ENCODE measurements at regions not wholly inside any gene's neighbourhood (a gene's known extent, or its start where the extent isn't known, plus 50 kb on each side); places are given as distances from the start of the nearest gene placed in this dataset.

DNA sequence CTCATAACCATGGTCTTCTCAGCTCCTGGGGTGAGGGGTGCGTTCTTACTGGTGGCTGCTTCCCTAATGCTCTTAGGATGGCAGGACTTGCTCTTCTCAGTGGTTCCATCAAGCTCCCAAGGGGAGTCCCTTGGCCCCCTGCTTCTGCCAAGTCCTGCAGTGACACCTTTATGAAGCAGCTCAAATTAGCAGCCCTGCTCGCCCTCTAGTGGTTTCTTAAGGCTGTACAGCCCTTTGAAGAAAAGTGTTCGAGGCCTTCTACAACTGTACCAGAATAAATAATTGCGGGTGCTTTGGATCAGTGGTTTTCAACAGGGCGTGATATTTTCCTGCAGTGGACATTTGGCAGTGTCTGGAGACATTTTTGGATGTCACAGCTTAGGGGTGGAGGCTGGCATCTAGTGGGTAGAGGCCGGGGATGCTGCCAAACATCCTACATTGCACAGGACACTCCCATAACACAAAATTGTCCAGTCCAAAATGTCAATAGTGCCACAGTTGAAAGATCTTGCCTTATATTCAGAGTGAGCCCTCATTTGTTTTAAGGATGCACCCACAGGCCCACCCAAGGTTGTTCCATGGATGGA is 204.7 kb upstream of the S100G start:
- DNase-seq (ENCODE audit: low read depth): peak; percentile 20

GRCh38 chrX:16451334-16451733 is 198.6 kb upstream of the S100G start:
- no peak for DNase-seq (ENCODE audit: low read depth)

DNA sequence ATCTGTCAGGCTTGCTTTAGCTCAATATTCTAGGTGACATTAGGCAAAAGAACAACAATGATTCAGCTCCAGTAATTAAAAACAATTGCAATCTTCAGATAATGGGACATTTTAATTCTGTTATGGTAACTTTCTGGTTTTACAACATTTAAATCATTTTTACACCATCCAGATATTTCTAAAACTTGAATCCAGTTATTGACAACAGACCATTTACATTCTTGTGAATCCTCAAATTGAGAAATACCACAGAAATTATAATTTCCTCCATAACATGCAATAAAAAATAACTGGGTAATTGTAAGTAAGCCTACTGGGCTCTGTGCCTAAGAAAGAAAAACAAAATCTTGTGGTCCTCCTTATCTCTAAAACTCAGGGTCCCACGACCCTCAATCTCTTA is 195.0 kb upstream of the S100G start:
- DNase-seq (ENCODE audit: low read depth): no peak

GRCh38 chrX:16457239-16457638 is 192.7 kb upstream of the S100G start:
- no peak for DNase-seq (ENCODE audit: low read depth)

- no peak for DNase-seq (ENCODE audit: low read depth)
Observed at GRCh38 chrX:16458208-16458607, 191.8 kb upstream of the S100G start.

GRCh38 chrX:16459008-16459407 is 190.9 kb upstream of the S100G start:
- no peak for DNase-seq (ENCODE audit: low read depth)

DNA sequence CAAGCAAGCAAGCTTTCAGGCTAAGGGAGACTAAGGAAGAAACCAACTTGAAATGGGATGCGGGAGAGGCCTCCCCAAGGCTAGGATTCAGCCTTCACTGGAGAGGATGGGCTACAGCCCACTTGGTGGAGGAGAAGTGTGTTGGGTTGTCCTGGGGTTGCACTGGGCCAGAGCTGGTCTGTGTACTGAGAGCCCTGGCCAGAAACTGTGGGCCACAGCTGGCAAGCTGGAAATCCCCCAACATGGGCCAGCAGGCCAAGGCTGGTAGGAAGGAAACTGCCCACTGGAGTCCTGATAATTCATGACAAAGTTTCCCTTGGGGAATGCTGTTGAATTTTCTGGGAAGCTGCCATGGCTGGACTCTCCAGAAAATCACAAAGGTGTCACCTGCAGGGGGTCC is 188.0 kb upstream of the S100G start:
- DNase-seq (ENCODE audit: low read depth): no peak

- DNase-seq (ENCODE audit: low read depth): no peak
Observed at GRCh38 chrX:16462912-16463311, 187.0 kb upstream of the S100G start.

DNA sequence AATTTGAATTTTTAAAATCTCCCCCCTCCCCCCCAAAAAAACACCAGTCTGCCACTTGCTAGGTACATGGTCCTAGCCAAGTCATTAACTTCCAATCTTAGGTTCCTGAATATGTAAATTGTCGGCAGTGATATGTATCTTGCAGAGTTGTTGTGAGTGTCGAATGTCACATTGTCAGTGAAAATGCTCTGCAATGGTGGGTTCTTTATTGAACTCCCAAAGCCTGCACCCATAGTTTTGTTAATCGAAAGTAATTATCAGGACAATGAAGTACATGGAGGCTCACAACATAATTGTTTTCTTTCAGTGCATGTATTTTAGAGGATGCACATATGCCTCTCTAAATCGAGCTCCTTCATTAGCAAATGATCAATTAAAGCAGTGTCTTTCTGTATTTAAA is 185.6 kb upstream of the S100G start:
- DNase-seq (ENCODE audit: low read depth): no peak

GRCh38 chrX:16465081-16465876 is 184.7 kb upstream of the S100G start:
- DNase-seq (ENCODE audit: low read depth): peak; percentile 14

GRCh38 chrX:16466640-16467432 is 183.1 kb upstream of the S100G start:
- peak; percentile 56 for DNase-seq (ENCODE audit: low read depth)

DNA sequence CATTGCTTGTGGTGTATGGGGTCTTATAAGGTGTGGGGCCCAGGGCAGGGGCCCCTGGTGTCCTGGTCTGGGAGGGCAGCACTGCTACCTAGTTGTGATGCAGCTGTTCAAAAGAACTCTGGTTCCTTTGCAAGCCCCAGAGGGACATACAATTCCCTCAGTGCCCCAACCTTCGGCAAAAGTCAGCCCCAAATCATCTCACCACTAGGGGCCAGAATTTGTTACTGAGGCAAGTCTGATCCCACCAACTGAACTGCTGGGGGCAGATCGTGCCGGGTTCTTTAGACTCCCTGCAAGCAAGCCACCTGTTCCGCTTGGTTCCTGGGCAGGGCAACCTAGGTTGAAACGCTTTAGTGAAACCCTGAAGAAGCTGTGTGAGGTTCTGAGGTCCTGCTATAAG is 180.1 kb upstream of the S100G start:
- DNase-seq (ENCODE audit: low read depth): no peak

GRCh38 chrX:16472345-16472744 is 177.6 kb upstream of the S100G start:
- no peak for DNase-seq (ENCODE audit: low read depth)

GRCh38 chrX:16474511-16474910 is 175.4 kb upstream of the S100G start:
- no peak for DNase-seq (ENCODE audit: low read depth)

DNA sequence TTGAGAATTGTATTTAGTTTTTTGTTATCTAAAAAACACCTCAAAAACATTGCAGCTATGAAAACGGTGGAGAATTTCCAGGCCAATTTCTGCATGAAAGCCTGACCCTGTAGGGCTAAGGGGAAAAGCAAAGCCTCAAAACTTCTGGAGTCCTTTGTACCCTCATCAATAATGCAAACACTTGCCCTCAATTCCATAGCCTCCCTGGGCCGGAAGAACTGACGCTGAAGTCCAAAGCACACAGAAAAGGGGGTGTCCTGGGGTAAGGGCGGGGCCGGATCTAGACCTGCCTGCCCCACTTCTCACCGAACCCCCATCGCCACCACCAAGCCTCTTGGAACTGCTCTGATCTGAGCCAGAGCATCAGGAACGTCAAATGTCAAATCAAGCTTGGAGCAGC is 173.9 kb upstream of the S100G start:
- DNase-seq (ENCODE audit: low read depth): no peak

DNA sequence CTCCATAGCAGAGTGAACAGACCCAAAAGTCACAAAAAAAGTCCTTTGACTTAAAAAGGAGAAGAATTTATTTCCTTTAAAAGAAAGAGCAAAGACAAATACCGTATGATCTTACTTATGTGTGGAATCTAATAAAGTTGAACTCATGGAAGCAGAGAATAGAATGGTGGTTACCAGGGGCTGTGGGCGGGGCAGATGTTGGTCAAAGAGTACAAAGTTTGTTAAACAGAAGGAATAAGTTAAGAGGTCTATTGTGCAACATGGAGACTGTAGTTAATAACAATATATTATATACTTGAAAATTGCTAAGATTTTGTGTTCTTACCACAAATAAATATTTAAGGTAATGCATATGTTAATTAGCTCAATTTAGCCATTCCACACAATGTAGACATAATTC is 173.3 kb upstream of the S100G start:
- DNase-seq (ENCODE audit: low read depth): no peak

DNA sequence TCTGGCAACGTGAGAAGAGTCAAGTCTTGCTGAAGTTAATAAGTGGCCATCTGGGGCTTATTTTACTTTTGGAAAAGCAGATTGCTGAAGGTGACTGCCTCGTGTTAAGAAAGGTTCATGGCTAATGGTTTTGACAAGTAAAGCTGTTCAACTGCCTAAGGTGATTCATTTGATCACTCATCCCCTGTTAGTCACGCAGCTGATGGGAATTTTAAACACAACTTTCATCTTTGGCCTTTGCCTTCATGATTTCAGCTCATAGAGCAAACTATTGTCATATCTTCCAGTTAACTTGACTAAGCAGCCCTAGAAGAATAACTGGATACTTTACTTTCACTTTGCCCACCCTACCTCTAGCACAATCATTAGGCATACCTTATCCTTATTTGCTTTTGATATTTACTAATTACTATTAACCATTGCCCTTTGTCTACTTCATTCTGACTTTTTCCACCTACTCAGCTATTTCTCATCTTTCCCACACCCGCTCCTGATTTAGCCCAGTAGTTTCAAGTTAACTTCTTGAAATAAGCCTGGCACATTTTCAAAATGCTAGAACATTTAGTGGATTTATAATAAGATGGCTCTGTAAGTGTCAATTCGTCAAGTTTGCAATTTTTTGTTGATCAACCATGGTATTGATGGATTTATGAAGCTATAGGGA is 170.6 kb upstream of the S100G start:
- DNase-seq (ENCODE audit: low read depth): peak; percentile 44

- no peak for DNase-seq (ENCODE audit: low read depth)
Observed at GRCh38 chrX:16480049-16480448, 169.9 kb upstream of the S100G start.

GRCh38 chrX:16484338-16484737 is 165.6 kb upstream of the S100G start:
- DNase-seq (ENCODE audit: low read depth): peak; percentile 81

GRCh38 chrX:16487620-16488385 is 162.2 kb upstream of the S100G start:
- no peak for DNase-seq (ENCODE audit: low read depth)

DNA sequence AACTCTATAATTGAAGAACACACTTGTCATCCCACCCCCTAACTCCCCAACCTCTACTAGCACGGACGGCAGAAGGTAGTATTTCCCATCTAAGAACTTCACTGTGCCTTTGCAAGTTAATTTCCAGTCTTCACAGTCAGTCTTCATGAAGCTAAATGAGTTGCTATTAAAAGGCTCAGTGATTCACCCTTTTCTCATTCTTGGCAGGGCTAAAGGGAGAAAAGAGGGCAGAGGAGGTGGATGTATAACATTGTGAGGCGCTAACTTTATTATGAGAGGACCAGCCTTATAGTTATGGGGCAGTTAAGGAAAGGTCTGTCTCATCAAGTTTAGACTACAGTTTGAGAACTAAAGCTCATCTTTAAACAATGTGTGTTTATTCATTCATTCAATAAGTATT is 161.0 kb upstream of the S100G start:
- DNase-seq (ENCODE audit: low read depth): no peak

- DNase-seq (ENCODE audit: low read depth): peak; percentile 8
Observed at GRCh38 chrX:16491461-16491860, 158.5 kb upstream of the S100G start.

Data from Daoy (cell line).